ENCODE measurements at regions not wholly inside any gene's neighbourhood (a gene's known extent, or its start where the extent isn't known, plus 50 kb on each side); places are given as distances from the start of the nearest gene placed in this dataset.

GRCh38 chr14:84523746-84524145 lies 1006.2 kb upstream of the FLRT2 start:
- 85 to 91% methylated on average over 2 of the region's 2 CpGs for WGBS, 2 donors
- no peaks in the 10 kb centered on the region for H3K9me3 ChIP-seq (ENCODE audit: control insufficient read depth in 4 of 4, insufficient read depth in 3 of 4, low read length in 3 of 4)
- no peak overlapping the region for H3K27ac ChIP-seq (ENCODE audit: low read depth in 1 of 2, low read length in 1 of 2)
- H3K27me3 ChIP-seq (ENCODE audit: control insufficient read depth in 3 of 3, insufficient read depth in 3 of 3, low read length in 2 of 3), result no peaks in the 10 kb centered on the region
- ATAC-seq (ENCODE audit: insufficient read depth, low FRiP score) (no peak), DNase-seq (no peak)
- no peak overlapping the region for H3K9ac ChIP-seq (ENCODE audit: insufficient read depth in 1 of 2, low read length in 2 of 2)
- no peaks in the 10 kb centered on the region for H3K4me1 ChIP-seq (ENCODE audit: control insufficient read depth in 5 of 5, insufficient read depth in 5 of 5, low read length in 5 of 5)
- H3K4me3 ChIP-seq, result no peak overlapping the region
- no peaks in the 10 kb centered on the region for H3K36me3 ChIP-seq (ENCODE audit: control insufficient read depth in 4 of 4, insufficient read depth in 4 of 4, low read length in 4 of 4)
- no peak for TF ChIP-seq CTCF (IDR thresholded peaks at IDR 0.05; ENCODE audit: control extremely low read depth, extremely low read depth)

- Histone ChIP-seq H3K4me3 (no peak overlapping the region), H3K4me1 (ENCODE audit: control insufficient read depth in 5 of 5, insufficient read depth in 5 of 5, low read length in 5 of 5) (no peaks in the 10 kb centered on the region), H3K27ac (ENCODE audit: low read depth in 1 of 2, low read length in 1 of 2) (no peak overlapping the region), H3K36me3 (ENCODE audit: control insufficient read depth in 4 of 4, insufficient read depth in 4 of 4, low read length in 4 of 4) (no peaks in the 10 kb centered on the region), H3K27me3 (ENCODE audit: control insufficient read depth in 3 of 3, insufficient read depth in 3 of 3, low read length in 2 of 3) (no peaks in the 10 kb centered on the region), H3K9me3 (ENCODE audit: control insufficient read depth in 4 of 4, insufficient read depth in 3 of 4, low read length in 3 of 4) (no peaks in the 10 kb centered on the region), H3K9ac (ENCODE audit: insufficient read depth in 1 of 2, low read length in 2 of 2) (no peak overlapping the region)
- no peak for DNase-seq
- no peak for ATAC-seq (ENCODE audit: insufficient read depth, low FRiP score)
- TF ChIP-seq CTCF (IDR thresholded peaks at IDR 0.05; ENCODE audit: control extremely low read depth, extremely low read depth), result no peak
- 51 to 54% methylated on average over 3 of the region's 3 CpGs for WGBS, 2 donors
Measured at GRCh38 chr14:84527706-84528105, 1002.2 kb upstream of the FLRT2 start.

- H3K9me3 ChIP-seq (ENCODE audit: control insufficient read depth in 4 of 4, insufficient read depth in 3 of 4, low read length in 3 of 4), result no peaks in the 10 kb centered on the region
- H3K9ac ChIP-seq (ENCODE audit: insufficient read depth in 1 of 2, low read length in 2 of 2), result no peak overlapping the region
- no peaks in the 10 kb centered on the region for H3K27me3 ChIP-seq (ENCODE audit: control insufficient read depth in 3 of 3, insufficient read depth in 3 of 3, low read length in 2 of 3)
- DNase-seq (no peak), ATAC-seq (ENCODE audit: insufficient read depth, low FRiP score) (no peak)
- no peaks in the 10 kb centered on the region for H3K4me1 ChIP-seq (ENCODE audit: control insufficient read depth in 5 of 5, insufficient read depth in 5 of 5, low read length in 5 of 5)
- no peak for TF ChIP-seq CTCF (IDR thresholded peaks at IDR 0.05; ENCODE audit: control extremely low read depth, extremely low read depth)
- WGBS, 2 donors, result 94 to 95% methylated on average over 2 of the region's 2 CpGs
- no peaks in the 10 kb centered on the region for H3K36me3 ChIP-seq (ENCODE audit: control insufficient read depth in 4 of 4, insufficient read depth in 4 of 4, low read length in 4 of 4)
- H3K27ac ChIP-seq (ENCODE audit: low read depth in 1 of 2, low read length in 1 of 2), result no peak overlapping the region
- H3K4me3 ChIP-seq, result no peak overlapping the region
Measured at GRCh38 chr14:84532016-84532415, 997.9 kb upstream of the FLRT2 start.

- DNase-seq (no peak), ATAC-seq (ENCODE audit: insufficient read depth, low FRiP score) (no peak)
- no peak overlapping the region for H3K27ac ChIP-seq (ENCODE audit: low read depth in 1 of 2, low read length in 1 of 2)
- 90 to 93% methylated on average over 3 of the region's 3 CpGs for WGBS, 2 donors
- H3K36me3 ChIP-seq (ENCODE audit: control insufficient read depth in 4 of 4, insufficient read depth in 4 of 4, low read length in 4 of 4), result no peaks in the 10 kb centered on the region
- H3K9ac ChIP-seq (ENCODE audit: insufficient read depth in 1 of 2, low read length in 2 of 2), result no peak overlapping the region
- H3K9me3 ChIP-seq (ENCODE audit: control insufficient read depth in 4 of 4, insufficient read depth in 3 of 4, low read length in 3 of 4), result no peaks in the 10 kb centered on the region
- H3K4me3 ChIP-seq, result no peak overlapping the region
- H3K4me1 ChIP-seq (ENCODE audit: control insufficient read depth in 5 of 5, insufficient read depth in 5 of 5, low read length in 5 of 5), result no peaks in the 10 kb centered on the region
- no peaks in the 10 kb centered on the region for H3K27me3 ChIP-seq (ENCODE audit: control insufficient read depth in 3 of 3, insufficient read depth in 3 of 3, low read length in 2 of 3)
- TF ChIP-seq CTCF (IDR thresholded peaks at IDR 0.05; ENCODE audit: control extremely low read depth, extremely low read depth), result no peak
Measured at GRCh38 chr14:84533181-84533725, 996.7 kb upstream of the FLRT2 start.
